Stimulated activated naive CD8-positive, alpha-beta T cell treated with anti-CD3 and anti-CD28 coated beads, Interleukin-15, Interleukin-2, amounts not matched to agents 100 U/mL and 50 U/mL, for 24 hours (primary cell): ENCODE measurements at regions not wholly inside any gene's neighbourhood (a gene's known extent, or its start where the extent isn't known, plus 50 kb on each side); places are given as distances from the start of the nearest gene placed in this dataset.

Experiments used
- ATAC-seq: fragments of 150-1000 bp; cut with Tn5 transposase; one replicate; pipeline ENCODE4 v1.10.0; 2021
- DNase-seq: peaks from one replicate; pipeline ENCODE4 v3.0.0; 2021

- ATAC-seq (no peak), DNase-seq (no peak)
Observed at GRCh38 chr12:104858611-104859543, 99.2 kb downstream of the SLC41A2 start.

GRCh38 chr12:104856531-104856930 is 101.6 kb downstream of the SLC41A2 start:
- DNase-seq (no peak), ATAC-seq (no peak)

- ATAC-seq (no peak), DNase-seq (no peak)
Observed at GRCh38 chr12:104855599-104855998, 102.5 kb downstream of the SLC41A2 start.

- DNase-seq, result no peak
- no peak for ATAC-seq
Observed at GRCh38 chr12:104852896-104853295, 105.2 kb downstream of the SLC41A2 start.

GRCh38 chr12:104852102-104852501 is 106.0 kb downstream of the SLC41A2 start:
- no peak for ATAC-seq
- no peak for DNase-seq

GRCh38 chr12:104850781-104851180 is 107.3 kb downstream of the SLC41A2 start:
- DNase-seq (no peak), ATAC-seq (no peak)

- no peak for DNase-seq
- no peak for ATAC-seq
Observed at GRCh38 chr12:104846056-104846767, 111.9 kb downstream of the SLC41A2 start.

GRCh38 chr12:104844123-104844522 is 114.0 kb downstream of the SLC41A2 start:
- DNase-seq (no peak), ATAC-seq (no peak)

- ATAC-seq, result no peak
- no peak for DNase-seq
Observed at GRCh38 chr12:104840262-104840661, 117.8 kb downstream of the SLC41A2 start.

- DNase-seq (no peak), ATAC-seq (no peak)
Observed at GRCh38 chr12:104835317-104835716, 122.8 kb downstream of the SLC41A2 start.

GRCh38 chr12:104834607-104835006 is 123.5 kb downstream of the SLC41A2 start:
- no peak for DNase-seq
- no peak for ATAC-seq

GRCh38 chr12:104833756-104834155 is 124.3 kb downstream of the SLC41A2 start:
- no peak for ATAC-seq
- no peak for DNase-seq

- ATAC-seq, result no peak
Observed at GRCh38 chr12:104828015-104828414, 130.1 kb downstream of the SLC41A2 start.

GRCh38 chr12:104827587-104827986 is 130.5 kb downstream of the SLC41A2 start:
- ATAC-seq (no peak), DNase-seq (no peak)

More at GRCh38 chr12:104828015-104828414, 130.1 kb downstream of the SLC41A2 start:
- DNase-seq, result no peak

- DNase-seq (no peak), ATAC-seq (no peak)
Observed at GRCh38 chr12:104825408-104825807, 132.7 kb downstream of the SLC41A2 start.

- no peak for DNase-seq
- ATAC-seq, result no peak
Observed at GRCh38 chr12:104823985-104824461, 134.1 kb downstream of the SLC41A2 start.

GRCh38 chr12:104822941-104823340 is 135.1 kb downstream of the SLC41A2 start:
- no peak for DNase-seq
- ATAC-seq, result no peak

GRCh38 chr12:104816845-104817503 is 141.1 kb downstream of the SLC41A2 start:
- ATAC-seq (no peak), DNase-seq (no peak)

- DNase-seq (no peak), ATAC-seq (no peak)
Observed at GRCh38 chr12:104815935-104816334, 142.2 kb downstream of the SLC41A2 start.

GRCh38 chr12:104814944-104815343 is 143.1 kb downstream of the SLC41A2 start:
- DNase-seq (no peak), ATAC-seq (no peak)
